ENCODE measurements at regions not wholly inside any gene's neighbourhood (a gene's known extent, or its start where the extent isn't known, plus 50 kb on each side); places are given as distances from the start of the nearest gene placed in this dataset.
"Not testable (repeated sequence)": the region's sequence is repeated elsewhere in the genome, so short reads cannot be mapped to it uniquely, and the experiment has no call there.

- no peak for DNase-seq
- TF ChIP-seq CTCF (IDR thresholded peaks at IDR 0.05; ENCODE audit: partially characterized antibody, unreplicated experiment): no peak
- H3K27me3 Mint-ChIP-seq (ENCODE audit: unreplicated experiment): no peaks in the 10 kb centered on the region
- H3K4me3 Mint-ChIP-seq (ENCODE audit: unreplicated experiment): no peak overlapping the region
- H3K9me3 Mint-ChIP-seq (ENCODE audit: unreplicated experiment): no peaks in the 10 kb centered on the region
- no peaks in the 10 kb centered on the region for H3K36me3 Mint-ChIP-seq (ENCODE audit: unreplicated experiment)
- H3K27ac Mint-ChIP-seq (ENCODE audit: unreplicated experiment): no peak overlapping the region
- H3K4me1 Mint-ChIP-seq (ENCODE audit: low read depth, unreplicated experiment): no peaks in the 10 kb centered on the region
Observed at GRCh38 chr20:19047951-19048296, 164.5 kb upstream of the SLC24A3 start.

- H3K27ac Mint-ChIP-seq (ENCODE audit: unreplicated experiment): no peak overlapping the region
- no peaks in the 10 kb centered on the region for H3K27me3 Mint-ChIP-seq (ENCODE audit: unreplicated experiment)
- H3K9me3 Mint-ChIP-seq (ENCODE audit: unreplicated experiment): no peaks in the 10 kb centered on the region
- TF ChIP-seq CTCF (IDR thresholded peaks at IDR 0.05; ENCODE audit: partially characterized antibody, unreplicated experiment): no peak
- H3K4me3 Mint-ChIP-seq (ENCODE audit: unreplicated experiment): no peak overlapping the region
- no peaks in the 10 kb centered on the region for H3K36me3 Mint-ChIP-seq (ENCODE audit: unreplicated experiment)
- H3K4me1 Mint-ChIP-seq (ENCODE audit: low read depth, unreplicated experiment): no peaks in the 10 kb centered on the region
- no peak for DNase-seq
Observed at GRCh38 chr20:19048995-19049501, 163.4 kb upstream of the SLC24A3 start.

DNA sequence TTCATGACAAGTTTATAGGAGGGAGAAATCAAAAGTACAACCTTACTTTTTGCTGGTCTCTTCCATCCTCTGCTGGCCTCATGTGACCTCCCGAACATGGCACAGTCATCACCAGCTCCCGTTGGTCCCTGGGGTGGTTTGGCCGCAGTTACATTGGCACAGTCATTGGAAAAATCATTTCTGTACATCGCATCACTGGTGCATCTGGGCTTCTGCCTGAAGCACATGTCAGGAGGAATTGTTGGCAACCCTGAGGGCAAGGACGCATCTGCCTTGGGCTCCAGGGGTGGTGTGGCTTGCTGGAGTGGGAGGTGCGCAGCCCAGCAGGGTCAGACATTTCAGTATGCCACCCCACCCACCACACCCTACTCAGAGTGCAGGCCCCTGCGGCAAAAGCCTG, 162.9 kb upstream of the SLC24A3 start:
- Mint-ChIP-seq H3K27me3 (ENCODE audit: unreplicated experiment) (no peaks in the 10 kb centered on the region), H3K27ac (ENCODE audit: unreplicated experiment) (no peak overlapping the region), H3K4me1 (ENCODE audit: low read depth, unreplicated experiment) (no peaks in the 10 kb centered on the region), H3K9me3 (ENCODE audit: unreplicated experiment) (no peaks in the 10 kb centered on the region), H3K36me3 (ENCODE audit: unreplicated experiment) (no peaks in the 10 kb centered on the region), H3K4me3 (ENCODE audit: unreplicated experiment) (no peak overlapping the region)
- TF ChIP-seq CTCF (IDR thresholded peaks at IDR 0.05; ENCODE audit: partially characterized antibody, unreplicated experiment): no peak
- no peak for DNase-seq

- H3K36me3 Mint-ChIP-seq (ENCODE audit: unreplicated experiment): peaks cover 8% of the 10 kb centered on the region
- H3K27ac Mint-ChIP-seq (ENCODE audit: unreplicated experiment): no peak overlapping the region
- no peaks in the 10 kb centered on the region for H3K27me3 Mint-ChIP-seq (ENCODE audit: unreplicated experiment)
- peak; percentile 14 for TF ChIP-seq CTCF (IDR thresholded peaks at IDR 0.05; ENCODE audit: partially characterized antibody, unreplicated experiment)
- DNase-seq: no peak
- H3K4me3 Mint-ChIP-seq (ENCODE audit: unreplicated experiment): no peak overlapping the region
- H3K4me1 Mint-ChIP-seq (ENCODE audit: low read depth, unreplicated experiment): no peaks in the 10 kb centered on the region
- peaks cover 2% of the 10 kb centered on the region for H3K9me3 Mint-ChIP-seq (ENCODE audit: unreplicated experiment)
Observed at GRCh38 chr20:19056909-19057308, 155.5 kb upstream of the SLC24A3 start.

GRCh38 chr20:19064788-19065187, 147.7 kb upstream of the SLC24A3 start:
- H3K9me3 Mint-ChIP-seq (ENCODE audit: unreplicated experiment); H3K4me1 Mint-ChIP-seq (ENCODE audit: low read depth, unreplicated experiment); DNase-seq; H3K4me3 Mint-ChIP-seq (ENCODE audit: unreplicated experiment); H3K27me3 Mint-ChIP-seq (ENCODE audit: unreplicated experiment); H3K27ac Mint-ChIP-seq (ENCODE audit: unreplicated experiment): not testable (repeated sequence)
- peaks cover 20% of the 10 kb centered on the region for H3K36me3 Mint-ChIP-seq (ENCODE audit: unreplicated experiment)

DNA sequence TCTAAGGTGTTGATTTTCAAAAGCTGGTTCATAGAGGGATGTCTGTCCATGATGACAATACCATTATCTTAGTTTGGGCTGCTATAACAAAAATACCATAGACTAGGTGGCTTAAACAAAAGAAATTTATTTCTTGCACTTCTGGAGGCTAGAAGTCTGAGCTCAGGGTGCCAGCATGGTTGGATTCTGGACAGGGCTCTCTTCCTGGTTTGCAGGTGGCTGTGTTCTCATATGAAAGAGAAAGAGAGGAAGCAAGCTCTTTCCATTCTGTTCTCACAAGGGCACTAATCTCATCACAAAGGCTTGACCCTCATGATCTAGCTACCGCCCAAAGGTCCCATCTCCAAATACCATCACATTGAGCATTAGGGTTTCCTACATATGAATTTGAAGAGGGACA, 144.5 kb upstream of the SLC24A3 start:
- H3K27ac Mint-ChIP-seq (ENCODE audit: unreplicated experiment): no peak overlapping the region
- H3K36me3 Mint-ChIP-seq (ENCODE audit: unreplicated experiment): peaks cover 19% of the 10 kb centered on the region
- H3K4me3 Mint-ChIP-seq (ENCODE audit: unreplicated experiment): no peak overlapping the region
- no peak for TF ChIP-seq CTCF (IDR thresholded peaks at IDR 0.05; ENCODE audit: partially characterized antibody, unreplicated experiment)
- no peaks in the 10 kb centered on the region for H3K4me1 Mint-ChIP-seq (ENCODE audit: low read depth, unreplicated experiment)
- DNase-seq: no peak
- no peaks in the 10 kb centered on the region for H3K27me3 Mint-ChIP-seq (ENCODE audit: unreplicated experiment)
- H3K9me3 Mint-ChIP-seq (ENCODE audit: unreplicated experiment): peaks cover 6% of the 10 kb centered on the region

Data from glutamatergic neuron (in vitro differentiated cells).